Heart left ventricle (tissue), 16 donors: ENCODE measurements at regions not wholly inside any gene's neighbourhood (a gene's known extent, or its start where the extent isn't known, plus 50 kb on each side); places are given as distances from the start of the nearest gene placed in this dataset.

Source experiments
- ATAC-seq, 4 donors: fragments of 200-7000 bp; cut with Tn5 transposase; one replicate each; pipeline ENCODE4 v1.9.1; 2020 to 2022; ENCODE audit warnings: moderate library complexity in 4 of 4, mild to moderate bottlenecking in 3 of 4, moderate number of reproducible peaks in 1 of 4
- DNase-seq, 5 donors: peaks; one replicate each; pipeline ENCODE4 v3.0.0-alpha.2; 2020
- H3K27ac ChIP-seq, 12 donors: fragments of 200-600 bp; sonication (generic) in 4 of 12; one replicate each; pipeline versions ENCODE4 v1.5.0 to v1.8.0; 2016 to 2022; ENCODE audit warnings: mild to moderate bottlenecking in 2 of 12
- H3K27me3 ChIP-seq, 9 donors: fragments of 200-600 bp; sonication (generic) in 2 of 9; one replicate each; pipeline versions ENCODE4 v1.5.1 to v1.8.0; 2016 to 2022; ENCODE audit warnings: mild to moderate bottlenecking in 3 of 9
- H3K36me3 ChIP-seq, 9 donors: fragments of 200-600 bp; sonication (generic) in 2 of 9; one replicate each; pipeline versions ENCODE4 v1.5.0 to v1.8.0; 2018 to 2022; ENCODE audit warnings: mild to moderate bottlenecking in 2 of 9
- H3K4me1 ChIP-seq, 12 donors: fragments of 200-600 bp; sonication (generic) in 4 of 12; one replicate each; pipeline versions ENCODE4 v1.5.0 to v1.8.0; 2016 to 2022; ENCODE audit warnings: mild to moderate bottlenecking in 3 of 12
- H3K4me3 ChIP-seq, 12 donors: fragments of 200-600 bp; sonication (generic) in 4 of 12; one replicate each; pipeline versions ENCODE4 v1.5.0 to v1.8.0; 2017 to 2022; ENCODE audit warnings: mild to moderate bottlenecking in 9 of 12, moderate library complexity in 4 of 12
- H3K9me3 ChIP-seq, 12 donors: fragments of 200-600 bp; sonication (generic) in 4 of 12; one replicate each; pipeline versions ENCODE4 v1.5.0 to v1.8.0; 2016 to 2022; ENCODE audit warnings: mild to moderate bottlenecking in 1 of 12
- CTCF ChIP-seq, 12 donors: fragments of 200-600 bp; sonication (generic) in 4 of 12; IDR thresholded peaks; one replicate each; pipeline versions ENCODE4 v1.5.0 to v1.8.0; 2018 to 2022; ENCODE audit warnings: antibody characterized with exemption in 12 of 12, mild to moderate bottlenecking in 5 of 12
- POLR2A ChIP-seq, 2 donors: fragments of 450-650 bp; IDR thresholded peaks; one replicate each; pipeline ENCODE4 v1.6.1; 2017; ENCODE audit warnings: antibody characterized with exemption in 2 of 2, mild to moderate bottlenecking in 2 of 2, moderate library complexity in 2 of 2
- WGBS, 4 donors: extraction: QIAGEN DNeasy Blood & Tissue Kit in 2 of 4; methylation state at CpG; one replicate each; pipeline versions ENCODE4 v1.1.5 to v1.1.7; 2013 to 2018; 5-methylcytosine and 5-hydroxymethylcytosine counted together
- intact Hi-C, 10 donors: fragments of 100-400 bp; cut with DNase I; formaldehyde crosslinking; loops; one replicate each; pipeline versions ENCODE4 v1.11.1 to v1.14.2; 2022
- donor health status: ischemic (EF 13 %, LVEDD 7.1; RV severe dilation, severe dysfunction).
- donor health status: healthy with polysubstance abuse.
- donor health status: DM: no; HTN: yes; CAD: no.
- donor health status: DM: no; HTN: no; CAD: no.
- donor health status: ischemic (EF 25% LVEDD 6.9; RV normal size, moderate dysfunction).
- donor health status: ischemic (EF 25% LVEDD 5.7; RV mildly dilated, moderate dysfunction).
- donor health status: healthy.
- donor health status: DM: yes; HTN: yes; CAD: no.
- donor health status: ischemic (EF 35%, LVEDD 5.7; RV mildly dilated, moderate dysfunction).
- donor health status: nonischemic (EF 11% LVEDD 7.7; RV severe dilation, severe dysfunction).
- donor health status: DM: yes; HTN: yes; CAD: no.
- donor health status: PGD.
- donor health status: ischemic (EF 29% LVEDD 5.4; RV normal size, mild dysfunction).
- donor health status: nonischemic (EF 23%, LVEDD 6.1; RV moderate dilation, normal function).

GRCh38 chr4:138063581-138063980 is 178.6 kb downstream of the SLC7A11 start:
- Histone ChIP-seq H3K27ac (no peak overlapping the region), H3K36me3 (no peaks in the 10 kb centered on the region), H3K9me3 (peaks cover 0 to 15% (median 0%) of the 10 kb centered on the region in 12 donors), H3K27me3 (no peaks in the 10 kb centered on the region), H3K4me3 (no peak overlapping the region), H3K4me1 (no peaks in the 10 kb centered on the region)
- TF ChIP-seq POLR2A (IDR thresholded peaks at IDR 0.05), result no peak
- 88 to 100% (median 89%) methylated on average over 3 of the region's 3 CpGs for WGBS, 4 donors
- ATAC-seq, result no peak
- DNase-seq, result no peak
- intact Hi-C loops, result no loop called here

GRCh38 chr4:138062929-138063328 is 179.2 kb downstream of the SLC7A11 start:
- Histone ChIP-seq H3K27me3 (no peaks in the 10 kb centered on the region), H3K36me3 (no peaks in the 10 kb centered on the region), H3K4me1 (no peaks in the 10 kb centered on the region), H3K9me3 (peaks cover 0 to 15% (median 0%) of the 10 kb centered on the region in 12 donors), H3K4me3 (no peak overlapping the region), H3K27ac (no peak overlapping the region)
- WGBS, 4 donors, result 62 to 80% (median 68%) methylated on average over 2 of the region's 2 CpGs
- ATAC-seq (no peak), DNase-seq (no peak)
- intact Hi-C loops, result no loop called here
- TF ChIP-seq CTCF (IDR thresholded peaks at IDR 0.05) (no peak), POLR2A (IDR thresholded peaks at IDR 0.05) (no peak)

- no peaks in the 10 kb centered on the region for H3K36me3 ChIP-seq
- no peaks in the 10 kb centered on the region for H3K4me1 ChIP-seq
- H3K4me3 ChIP-seq, result no peak overlapping the region
- H3K27me3 ChIP-seq, result peaks cover 0 to 2% (median 0%) of the 10 kb centered on the region in 9 donors
- no peak overlapping the region for H3K27ac ChIP-seq
- TF ChIP-seq POLR2A (IDR thresholded peaks at IDR 0.05) (no peak), CTCF (IDR thresholded peaks at IDR 0.05) (no peak)
- intact Hi-C loops, result no loop called here
- no peaks in the 10 kb centered on the region for H3K9me3 ChIP-seq
- 60 to 64% (median 61%) methylated on average over 2 of the region's 2 CpGs for WGBS, 4 donors
- DNase-seq, result no peak
- ATAC-seq, result no peak
Observed at GRCh38 chr4:138056541-138056940, 185.6 kb downstream of the SLC7A11 start.

- intact Hi-C loops, result no loop called here
Observed at GRCh38 chr4:138055890-138056289, 186.3 kb downstream of the SLC7A11 start.

More at GRCh38 chr4:138055890-138056289, 186.3 kb downstream of the SLC7A11 start:
- DNase-seq (no peak), ATAC-seq (no peak)
- no peaks in the 10 kb centered on the region for H3K36me3 ChIP-seq
- H3K4me3 ChIP-seq, result no peak overlapping the region
- no peak overlapping the region for H3K27ac ChIP-seq
- no peaks in the 10 kb centered on the region for H3K4me1 ChIP-seq
- no peak for TF ChIP-seq POLR2A (IDR thresholded peaks at IDR 0.05)
- no peak for TF ChIP-seq CTCF (IDR thresholded peaks at IDR 0.05)
- H3K9me3 ChIP-seq, result no peaks in the 10 kb centered on the region
- WGBS, 4 donors, result 91 to 97% (median 95%) methylated on average over 2 of the region's 2 CpGs
- peaks cover 0 to 2% (median 0%) of the 10 kb centered on the region in 9 donors for H3K27me3 ChIP-seq
